ENCODE measurements at regions not wholly inside any gene's neighbourhood (a gene's known extent, or its start where the extent isn't known, plus 50 kb on each side); places are given as distances from the start of the nearest gene placed in this dataset.
A peak's percentile ranks its signal among the peaks of the same experiment; 100 is the strongest.

GRCh38 chr15:70297465-70298058, 199.8 kb upstream of the TLE3 start:
- ATAC-seq (no peak), DNase-seq (no peak)
- intact Hi-C loops (cut with DNase I), result no loop called here

- intact Hi-C loops (cut with DNase I), result no loop called here
- DNase-seq (no peak), ATAC-seq (no peak)
Observed at GRCh38 chr15:70294731-70295305, 197.1 kb upstream of the TLE3 start.

- ATAC-seq (no peak), DNase-seq (no peak)
- intact Hi-C loops (cut with DNase I), result no loop called here
Observed at GRCh38 chr15:70293591-70294470, 196.1 kb upstream of the TLE3 start.

GRCh38 chr15:70293138-70293537, 195.4 kb upstream of the TLE3 start:
- no peak for ATAC-seq
- DNase-seq, result no peak
- intact Hi-C loops (cut with DNase I), result no loop called here

- no peak for ATAC-seq
- no peak for DNase-seq
- intact Hi-C loops (cut with DNase I), result no loop called here
Observed at GRCh38 chr15:70292076-70292760, 194.5 kb upstream of the TLE3 start.

GRCh38 chr15:70291305-70292075, 193.8 kb upstream of the TLE3 start:
- no peak for DNase-seq
- intact Hi-C loops (cut with DNase I), result no loop called here
- ATAC-seq, result no peak

GRCh38 chr15:70290708-70291107, 193.0 kb upstream of the TLE3 start:
- DNase-seq (no peak), ATAC-seq (no peak)
- intact Hi-C loops (cut with DNase I), result no loop called here

- DNase-seq (no peak), ATAC-seq (peak; percentile 68 to 75)
- intact Hi-C loops (cut with DNase I), result no loop called here
Observed at GRCh38 chr15:70289191-70289955, 191.7 kb upstream of the TLE3 start.

GRCh38 chr15:70286113-70286806, 188.5 kb upstream of the TLE3 start:
- intact Hi-C loops (cut with DNase I), result no loop called here
- ATAC-seq, result no peak

GRCh38 chr15:70284438-70285214, 186.9 kb upstream of the TLE3 start:
- ATAC-seq (peak; percentile 23 to 67), DNase-seq (no peak)
- intact Hi-C loops (cut with DNase I), result no loop called here

More at GRCh38 chr15:70286113-70286806, 188.5 kb upstream of the TLE3 start:
- no peak for DNase-seq

GRCh38 chr15:70283511-70283910, 185.8 kb upstream of the TLE3 start:
- ATAC-seq (no peak), DNase-seq (no peak)
- intact Hi-C loops (cut with DNase I), result no loop called here

GRCh38 chr15:70281811-70282307, 184.1 kb upstream of the TLE3 start:
- no peak for DNase-seq
- intact Hi-C loops (cut with DNase I), result no loop called here
- ATAC-seq, result peak; percentile 62 to 80

- DNase-seq (no peak), ATAC-seq (no peak)
- intact Hi-C loops (cut with DNase I), result no loop called here
Observed at GRCh38 chr15:70281261-70281810, 183.6 kb upstream of the TLE3 start.

GRCh38 chr15:70280781-70281180, 183.1 kb upstream of the TLE3 start:
- ATAC-seq (no peak), DNase-seq (no peak)
- intact Hi-C loops (cut with DNase I), result no loop called here

GRCh38 chr15:70279096-70279495, 181.4 kb upstream of the TLE3 start:
- no peak for DNase-seq
- no peak for ATAC-seq
- intact Hi-C loops (cut with DNase I), result no loop called here

- ATAC-seq (no peak), DNase-seq (no peak)
- intact Hi-C loops (cut with DNase I), result no loop called here
Observed at GRCh38 chr15:70278644-70279043, 180.9 kb upstream of the TLE3 start.

- ATAC-seq (no peak), DNase-seq (no peak)
- intact Hi-C loops (cut with DNase I), result no loop called here
Observed at GRCh38 chr15:70277556-70277955, 179.8 kb upstream of the TLE3 start.

All from left cardiac atrium (tissue), 4 donors.